HEK293 (cell line): ENCODE measurements at regions not wholly inside any gene's neighbourhood (a gene's known extent, or its start where the extent isn't known, plus 50 kb on each side); places are given as distances from the start of the nearest gene placed in this dataset.

Experiments
- CTCF ChIA-PET: fragments of 350-600 bp; formaldehyde crosslinking; extraction: SDS; loops from one replicate; lab custom pipeline; 2021; ENCODE audit warnings: antibody characterized with exemption; lab: Yijun Ruan, JAX
- POLR2A ChIA-PET: fragments of 300-600 bp; formaldehyde crosslinking; extraction: SDS; loops from one replicate; lab custom pipeline; 2020; ENCODE audit warnings: antibody characterized with exemption, inconsistent platforms; lab: Yijun Ruan, JAX
- H3K27ac ChIP-seq: fragments of 200-500 bp; sonication (Bioruptor generic); 2 replicates; pipeline ENCODE4 v1.5.1; 2014; ENCODE audit warnings: low read depth, low read length, control low read depth, inconsistent platforms; ENCODE audit errors: extremely low read depth
- H3K36me3 ChIP-seq, 2 experiments: fragments of 200-500 bp in 1 of 2; sonication (Bioruptor generic) in 1 of 2; 1 replicate in 1 of 2; 2 replicates in 1 of 2; pipeline ENCODE4 v1.5.1; 2014 to 2017; ENCODE audit warnings: inconsistent platforms in 2 of 2, low read length in 2 of 2; ENCODE audit not compliant: control insufficient read depth in 2 of 2, insufficient read depth in 1 of 2
- H3K4me1 ChIP-seq: fragments of 200-500 bp; sonication (Bioruptor generic); 2 replicates; pipeline ENCODE4 v1.5.1; 2014; ENCODE audit warnings: mild to moderate bottlenecking, low read length, inconsistent platforms; ENCODE audit not compliant: control insufficient read depth, insufficient read depth
- H3K4me3 ChIP-seq: 2 replicates; pipeline ENCODE4 v1.5.1; 2011; ENCODE audit warnings: low read depth, mild to moderate bottlenecking, control low read depth, low read length, moderate library complexity
- H3K9me3 ChIP-seq: fragments of 200-500 bp; sonication (Bioruptor generic); 2 replicates; pipeline ENCODE4 v1.5.1; 2014; ENCODE audit warnings: low read depth, low read length, inconsistent platforms; ENCODE audit not compliant: control insufficient read depth, insufficient read depth
- BCL11A ChIP-seq: fragments of 450-650 bp; formaldehyde crosslinking; IDR thresholded peaks from 2 replicates; pipeline ENCODE4 v1.5.1; 2016; ENCODE audit warnings: low read depth, missing biosample characterization, missing genetic modification characterization
- FEZF1 ChIP-seq: fragments of 450-650 bp; formaldehyde crosslinking; IDR thresholded peaks from 2 replicates; pipeline ENCODE4 v1.5.1; 2016; ENCODE audit warnings: missing biosample characterization, missing genetic modification characterization
- GFI1B ChIP-seq: fragments of 450-650 bp; formaldehyde crosslinking; IDR thresholded peaks from 2 replicates; pipeline ENCODE4 v1.5.1; 2016; ENCODE audit warnings: missing biosample characterization, missing genetic modification characterization
- HOXA7 ChIP-seq: sonication (generic); formaldehyde crosslinking; IDR thresholded peaks from 2 replicates; pipeline ENCODE4 v1.8.1; 2022; ENCODE audit warnings: missing genetic modification reagents, borderline replicate concordance
- HOXD13 ChIP-seq: sonication (generic); formaldehyde crosslinking; IDR thresholded peaks from 2 replicates; pipeline ENCODE4 v1.8.0; 2022; ENCODE audit warnings: missing genetic modification reagents, borderline replicate concordance
- KLF7 ChIP-seq: fragments of 450-650 bp; formaldehyde crosslinking; IDR thresholded peaks from 2 replicates; pipeline ENCODE4 v1.5.1; 2016; ENCODE audit warnings: missing biosample characterization, missing genetic modification characterization, borderline replicate concordance
- OSR2 ChIP-seq: fragments of 450-650 bp; formaldehyde crosslinking; IDR thresholded peaks from 2 replicates; pipeline ENCODE4 v1.5.1; 2016; ENCODE audit warnings: missing biosample characterization, missing genetic modification characterization
- SALL2 ChIP-seq: fragments of 450-650 bp; formaldehyde crosslinking; IDR thresholded peaks from 2 replicates; pipeline ENCODE4 v1.5.0; 2017; ENCODE audit warnings: missing biosample characterization, mild to moderate bottlenecking, missing genetic modification characterization, borderline replicate concordance
- ZBTB1 ChIP-seq: fragments of 450-650 bp; formaldehyde crosslinking; IDR thresholded peaks from 2 replicates; pipeline ENCODE4 v1.5.1; 2016; ENCODE audit warnings: missing biosample characterization, missing genetic modification characterization
- ZBTB7A ChIP-seq: fragments of 450-650 bp; formaldehyde crosslinking; IDR thresholded peaks from 2 replicates; pipeline ENCODE4 v1.5.1; 2016; ENCODE audit warnings: low read depth, missing biosample characterization, missing genetic modification characterization
- ZFHX2 ChIP-seq: fragments of 450-650 bp; formaldehyde crosslinking; conservative IDR thresholded peaks from 2 replicates; pipeline ENCODE4 v1.5.1; 2016; ENCODE audit warnings: missing biosample characterization, missing genetic modification characterization
- ZIC2 ChIP-seq: fragments of 450-650 bp; formaldehyde crosslinking; IDR thresholded peaks from 2 replicates; pipeline ENCODE4 v1.5.1; 2016; ENCODE audit warnings: missing biosample characterization, missing genetic modification characterization
- ZNF112 ChIP-seq: fragments of 450-650 bp; formaldehyde crosslinking; IDR thresholded peaks from 2 replicates; pipeline ENCODE4 v1.5.0; 2017; ENCODE audit warnings: missing biosample characterization, missing genetic modification characterization
- ZNF114 ChIP-seq: fragments of 450-650 bp; formaldehyde crosslinking; IDR thresholded peaks from 2 replicates; pipeline ENCODE4 v1.5.0; 2017; ENCODE audit warnings: missing biosample characterization, missing genetic modification characterization
- ZNF138 ChIP-seq: fragments of 450-650 bp; formaldehyde crosslinking; IDR thresholded peaks from 2 replicates; pipeline ENCODE4 v1.5.1; 2016; ENCODE audit warnings: missing biosample characterization, missing genetic modification characterization, borderline replicate concordance
- ZNF16 ChIP-seq: fragments of 450-650 bp; formaldehyde crosslinking; IDR thresholded peaks from 2 replicates; pipeline ENCODE4 v1.5.1; 2016; ENCODE audit warnings: low read depth, missing biosample characterization, missing genetic modification characterization
- ZNF473 ChIP-seq: fragments of 450-650 bp; formaldehyde crosslinking; IDR thresholded peaks from 2 replicates; pipeline ENCODE4 v1.5.1; 2017; ENCODE audit warnings: missing biosample characterization, missing genetic modification characterization
- ZNF514 ChIP-seq: fragments of 450-650 bp; formaldehyde crosslinking; IDR thresholded peaks from 2 replicates; pipeline ENCODE4 v1.5.1; 2016; ENCODE audit warnings: missing biosample characterization, missing genetic modification characterization
- ZNF529 ChIP-seq: fragments of 450-650 bp; formaldehyde crosslinking; IDR thresholded peaks from 2 replicates; pipeline ENCODE4 v1.5.1; 2017; ENCODE audit warnings: missing genetic modification characterization, missing biosample characterization; ENCODE audit not compliant: insufficient replicate concordance
- ZNF544 ChIP-seq: fragments of 450-650 bp; formaldehyde crosslinking; IDR thresholded peaks from 2 replicates; pipeline ENCODE4 v1.5.0; 2017; ENCODE audit warnings: missing biosample characterization, missing genetic modification characterization
- ZNF621 ChIP-seq: fragments of 450-650 bp; formaldehyde crosslinking; IDR thresholded peaks from 2 replicates; pipeline ENCODE4 v1.5.1; 2017; ENCODE audit warnings: missing biosample characterization, missing genetic modification characterization
- ZNF677 ChIP-seq: fragments of 450-650 bp; IDR thresholded peaks from 2 replicates; pipeline ENCODE4 v1.5.0; 2018; ENCODE audit warnings: missing biosample characterization, mild to moderate bottlenecking, missing genetic modification characterization, moderate library complexity
- ZNF707 ChIP-seq: fragments of 450-650 bp; formaldehyde crosslinking; IDR thresholded peaks from 2 replicates; pipeline ENCODE4 v1.5.1; 2016; ENCODE audit warnings: missing biosample characterization, missing genetic modification characterization
- ZNF768 ChIP-seq: fragments of 450-650 bp; formaldehyde crosslinking; IDR thresholded peaks from 2 replicates; pipeline ENCODE4 v1.5.1; 2018; ENCODE audit warnings: missing biosample characterization, mild to moderate bottlenecking, missing genetic modification characterization
- ZNF837 ChIP-seq: fragments of 450-650 bp; formaldehyde crosslinking; IDR thresholded peaks from 2 replicates; pipeline ENCODE4 v1.5.1; 2016; ENCODE audit warnings: missing biosample characterization, missing genetic modification characterization
- ZNF843 ChIP-seq: fragments of 450-650 bp; formaldehyde crosslinking; IDR thresholded peaks from 2 replicates; pipeline ENCODE4 v1.5.1; 2016; ENCODE audit warnings: missing biosample characterization, missing genetic modification characterization
- TF ChIP-seq, protein P1 (sequence below): fragments of 450-650 bp; formaldehyde crosslinking; IDR thresholded peaks from 2 replicates; pipeline ENCODE4 v1.5.1; 2016; ENCODE audit warnings: missing biosample characterization, missing genetic modification characterization
- TF ChIP-seq, protein P2 (sequence below): fragments of 450-650 bp; formaldehyde crosslinking; IDR thresholded peaks from 2 replicates; pipeline ENCODE4 v1.5.1; 2016; ENCODE audit warnings: missing biosample characterization, missing genetic modification characterization
- TF ChIP-seq, protein P3 (sequence below): fragments of 450-650 bp; formaldehyde crosslinking; IDR thresholded peaks from 2 replicates; pipeline ENCODE4 v1.5.1; 2016; ENCODE audit warnings: missing biosample characterization, missing genetic modification characterization

DNA sequence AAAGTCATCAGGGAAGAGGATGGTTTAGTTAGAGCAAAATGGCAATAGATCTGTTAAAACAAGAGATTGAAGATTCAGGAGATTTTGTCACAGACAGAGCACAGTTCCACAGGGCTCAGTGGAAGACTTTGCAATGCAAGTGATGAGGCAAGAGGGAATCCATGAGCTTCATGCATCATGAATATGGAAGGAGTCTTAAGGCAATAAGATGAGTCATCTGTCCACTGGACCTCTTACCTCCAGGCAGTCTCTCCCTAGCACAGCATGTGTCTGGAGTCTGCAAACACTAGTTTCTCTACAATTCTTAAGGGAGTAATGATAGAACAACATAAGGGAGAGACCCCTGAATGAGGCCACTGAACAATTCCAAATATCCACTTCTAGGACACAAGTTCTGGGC is 245.7 kb downstream of the NXPE2 start:
- POLR2A ChIA-PET = no interaction called here
- CTCF ChIA-PET = no interaction called here
- no peak overlapping the region for H3K27ac ChIP-seq
- TF ChIP-seq ZBTB1 (tag by site-specific recombination) (no peak), ZNF768 (tag by site-specific recombination) (no peak), ZNF138 (no peak), GFI1B (no peak), ZNF514 (no peak), ZNF473 (tag by site-specific recombination) (no peak), OSR2 (tag by site-specific recombination) (no peak), FEZF1 (tag by site-specific recombination) (no peak), ZNF16 (tag by site-specific recombination) (no peak), ZNF843 (tag by site-specific recombination) (no peak), HOXA7 (CRISPR knock-in tag) (no peak), BCL11A (tag by site-specific recombination) (no peak), ZNF112 (no peak), ZNF707 (tag by site-specific recombination) (no peak), ZFHX2 (tag by site-specific recombination) (no peak), KLF7 (no peak)
- TF ChIP-seq, protein P1, sequence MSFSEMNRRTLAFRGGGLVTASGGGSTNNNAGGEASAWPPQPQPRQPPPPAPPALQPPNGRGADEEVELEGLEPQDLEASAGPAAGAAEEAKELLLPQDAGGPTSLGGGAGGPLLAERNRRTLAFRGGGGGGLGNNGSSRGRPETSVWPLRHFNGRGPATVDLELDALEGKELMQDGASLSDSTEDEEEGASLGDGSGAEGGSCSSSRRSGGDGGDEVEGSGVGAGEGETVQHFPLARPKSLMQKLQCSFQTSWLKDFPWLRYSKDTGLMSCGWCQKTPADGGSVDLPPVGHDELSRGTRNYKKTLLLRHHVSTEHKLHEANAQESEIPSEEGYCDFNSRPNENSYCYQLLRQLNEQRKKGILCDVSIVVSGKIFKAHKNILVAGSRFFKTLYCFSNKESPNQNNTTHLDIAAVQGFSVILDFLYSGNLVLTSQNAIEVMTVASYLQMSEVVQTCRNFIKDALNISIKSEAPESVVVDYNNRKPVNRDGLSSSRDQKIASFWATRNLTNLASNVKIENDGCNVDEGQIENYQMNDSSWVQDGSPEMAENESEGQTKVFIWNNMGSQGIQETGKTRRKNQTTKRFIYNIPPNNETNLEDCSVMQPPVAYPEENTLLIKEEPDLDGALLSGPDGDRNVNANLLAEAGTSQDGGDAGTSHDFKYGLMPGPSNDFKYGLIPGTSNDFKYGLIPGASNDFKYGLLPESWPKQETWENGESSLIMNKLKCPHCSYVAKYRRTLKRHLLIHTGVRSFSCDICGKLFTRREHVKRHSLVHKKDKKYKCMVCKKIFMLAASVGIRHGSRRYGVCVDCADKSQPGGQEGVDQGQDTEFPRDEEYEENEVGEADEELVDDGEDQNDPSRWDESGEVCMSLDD = no peak
- TF ChIP-seq, protein P2, sequence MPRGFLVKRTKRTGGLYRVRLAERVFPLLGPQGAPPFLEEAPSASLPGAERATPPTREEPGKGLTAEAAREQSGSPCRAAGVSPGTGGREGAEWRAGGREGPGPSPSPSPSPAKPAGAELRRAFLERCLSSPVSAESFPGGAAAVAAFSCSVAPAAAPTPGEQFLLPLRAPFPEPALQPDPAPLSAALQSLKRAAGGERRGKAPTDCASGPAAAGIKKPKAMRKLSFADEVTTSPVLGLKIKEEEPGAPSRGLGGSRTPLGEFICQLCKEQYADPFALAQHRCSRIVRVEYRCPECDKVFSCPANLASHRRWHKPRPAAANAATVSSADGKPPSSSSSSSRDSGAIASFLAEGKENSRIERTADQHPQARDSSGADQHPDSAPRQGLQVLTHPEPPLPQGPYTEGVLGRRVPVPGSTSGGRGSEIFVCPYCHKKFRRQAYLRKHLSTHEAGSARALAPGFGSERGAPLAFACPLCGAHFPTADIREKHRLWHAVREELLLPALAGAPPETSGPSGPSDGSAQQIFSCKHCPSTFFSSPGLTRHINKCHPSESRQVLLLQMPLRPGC (tag by site-specific recombination) = no peak
- H3K9me3 ChIP-seq = no peaks in the 10 kb centered on the region
- H3K36me3 ChIP-seq = no peaks in the 10 kb centered on the region
- no peaks in the 10 kb centered on the region for H3K4me1 ChIP-seq
- no peak overlapping the region for H3K4me3 ChIP-seq

DNA sequence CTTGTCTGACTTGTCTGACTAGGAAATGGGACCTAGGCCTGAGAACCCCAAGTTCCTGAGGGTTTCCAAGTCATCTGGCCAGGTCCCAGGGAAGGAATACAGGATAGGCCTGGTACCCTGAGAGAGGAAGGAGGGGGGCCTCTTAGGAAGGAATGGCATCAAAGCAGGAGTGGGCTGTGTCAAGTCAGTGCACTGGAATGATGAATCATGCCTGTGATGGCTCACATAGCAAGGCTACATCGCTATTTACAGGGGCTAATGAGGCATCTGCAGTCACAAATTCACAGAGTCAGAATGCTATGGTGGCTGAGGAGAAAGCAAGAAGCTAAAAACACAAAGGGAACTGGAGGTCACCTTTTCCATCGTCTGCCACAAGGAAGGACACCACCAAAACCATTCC is 247.3 kb downstream of the NXPE2 start:
- Histone ChIP-seq H3K9me3 (no peaks in the 10 kb centered on the region), H3K4me3 (no peak overlapping the region), H3K27ac (no peak overlapping the region), H3K4me1 (no peaks in the 10 kb centered on the region), H3K36me3 (no peaks in the 10 kb centered on the region)
- POLR2A ChIA-PET = no interaction called here
- CTCF ChIA-PET = interaction anchor here (0.6 kb wide), 1 partner anchor 354 kb away, joined by 4 read pairs; no protein-coding TSS in a partner anchor
- no peak for TF ChIP-seq ZNF677
- TF ChIP-seq ZIC2 (tag by site-specific recombination) = no peak
- TF ChIP-seq ZNF621 (tag by site-specific recombination) = no peak
- TF ChIP-seq ZNF114 (tag by site-specific recombination) = no peak
- TF ChIP-seq ZBTB7A (tag by site-specific recombination) = no peak
- no peak for TF ChIP-seq ZNF837
- no peak for TF ChIP-seq SALL2 (tag by site-specific recombination)
- TF ChIP-seq, protein P3, sequence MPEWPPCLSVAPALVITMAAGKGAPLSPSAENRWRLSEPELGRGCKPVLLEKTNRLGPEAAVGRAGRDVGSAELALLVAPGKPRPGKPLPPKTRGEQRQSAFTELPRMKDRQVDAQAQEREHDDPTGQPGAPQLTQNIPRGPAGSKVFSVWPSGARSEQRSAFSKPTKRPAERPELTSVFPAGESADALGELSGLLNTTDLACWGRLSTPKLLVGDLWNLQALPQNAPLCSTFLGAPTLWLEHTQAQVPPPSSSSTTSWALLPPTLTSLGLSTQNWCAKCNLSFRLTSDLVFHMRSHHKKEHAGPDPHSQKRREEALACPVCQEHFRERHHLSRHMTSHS (tag by site-specific recombination) = no peak
- TF ChIP-seq ZNF529 = no peak
- TF ChIP-seq HOXD13 (CRISPR knock-in tag) = no peak
- no peak for TF ChIP-seq ZNF544 (tag by site-specific recombination)
